Naive thymus-derived CD4-positive, alpha-beta T cell (primary cell): ENCODE measurements at regions not wholly inside any gene's neighbourhood (a gene's known extent, or its start where the extent isn't known, plus 50 kb on each side); places are given as distances from the start of the nearest gene placed in this dataset.
A peak's percentile ranks its signal among the peaks of the same experiment; 100 is the strongest.

Source experiments
- ATAC-seq: fragments of 150-1000 bp; cut with Tn5 transposase; 2 replicates; pipeline ENCODE4 v1.10.0; 2021; ENCODE audit warnings: mild to moderate bottlenecking, moderate library complexity
- CTCF ChIA-PET: fragments of 350-600 bp; sonication (Branson Sonifier 250); formaldehyde crosslinking; loops from one replicate; lab custom pipeline; 2021; ENCODE audit warnings: antibody characterized with exemption; lab: Charles Lee
- POLR2A ChIA-PET: fragments of 350-600 bp; sonication (Branson Sonifier 250); formaldehyde crosslinking; loops from one replicate; lab custom pipeline; 2021; ENCODE audit warnings: antibody characterized with exemption, inconsistent platforms; lab: Charles Lee
- DNase-seq, 9 donors: peaks; one replicate each; pipeline versions ENCODE4 v3.0.0 to v3.0.0-alpha.2; 2020 to 2022; ENCODE audit warnings: mixed read lengths in 1 of 9
- H3K27ac ChIP-seq: one replicate; pipeline ENCODE4 v1.7.0; 2013; ENCODE audit warnings: mild to moderate bottlenecking, low read depth, low read length, moderate library complexity
- H3K27me3 ChIP-seq, 2 donors: one replicate each; pipeline ENCODE4 v1.7.0; 2013; ENCODE audit warnings: low read length in 2 of 2, mild to moderate bottlenecking in 2 of 2, moderate library complexity in 2 of 2; ENCODE audit not compliant: control insufficient read depth in 2 of 2, insufficient read depth in 2 of 2
- H3K36me3 ChIP-seq, 3 experiments: 1 replicate in 2 of 3; 2 replicates in 1 of 3; pipeline ENCODE4 v1.7.0; 2013; ENCODE audit warnings: low read length in 3 of 3, mild to moderate bottlenecking in 3 of 3, moderate library complexity in 1 of 3; ENCODE audit not compliant: insufficient read depth in 3 of 3, control insufficient read depth in 2 of 3
- H3K4me1 ChIP-seq, 2 donors: one replicate each; pipeline ENCODE4 v1.7.0; 2013; ENCODE audit warnings: low read length in 2 of 2, mild to moderate bottlenecking in 2 of 2, moderate library complexity in 1 of 2; ENCODE audit not compliant: control insufficient read depth in 2 of 2, insufficient read depth in 2 of 2
- H3K4me3 ChIP-seq: 2 replicates; pipeline ENCODE4 v1.7.0; 2013; ENCODE audit warnings: mild to moderate bottlenecking, low read length
- H3K9me3 ChIP-seq, 3 experiments: 1 replicate in 2 of 3; 2 replicates in 1 of 3; pipeline ENCODE4 v1.7.0; 2013; ENCODE audit warnings: low read length in 3 of 3; ENCODE audit not compliant: control insufficient read depth in 2 of 3
- H3K27ac Mint-ChIP-seq, 9 donors: one replicate each; pipeline ENCODE4 v1.8.0; 2020 to 2022; ENCODE audit warnings: mixed read lengths in 9 of 9, mild to moderate bottlenecking in 8 of 9, moderate library complexity in 5 of 9, inconsistent platforms in 2 of 9
- H3K27me3 Mint-ChIP-seq, 5 donors: one replicate each; pipeline ENCODE4 v1.8.0; 2021 to 2022; ENCODE audit warnings: mixed read lengths in 5 of 5, mild to moderate bottlenecking in 1 of 5
- H3K36me3 Mint-ChIP-seq, 5 donors: one replicate each; pipeline ENCODE4 v1.8.0; 2020 to 2022; ENCODE audit warnings: mixed read lengths in 5 of 5, mild to moderate bottlenecking in 3 of 5, inconsistent platforms in 1 of 5
- H3K4me1 Mint-ChIP-seq, 7 donors: one replicate each; pipeline ENCODE4 v1.8.0; 2020 to 2022; ENCODE audit warnings: mixed read lengths in 7 of 7, mild to moderate bottlenecking in 3 of 7, inconsistent platforms in 1 of 7
- H3K4me3 Mint-ChIP-seq, 10 donors: one replicate each; pipeline ENCODE4 v1.8.0; 2020 to 2022; ENCODE audit warnings: mild to moderate bottlenecking in 10 of 10, mixed read lengths in 10 of 10, moderate library complexity in 6 of 10, inconsistent platforms in 2 of 10
- H3K9me3 Mint-ChIP-seq, 11 donors: one replicate each; pipeline ENCODE4 v1.8.0; 2020 to 2022; ENCODE audit warnings: mixed read lengths in 11 of 11, mild to moderate bottlenecking in 4 of 11, inconsistent platforms in 1 of 11, moderate library complexity in 1 of 11
- intact Hi-C, 2 donors: fragments of 100-400 bp; cut with micrococcal nuclease; formaldehyde crosslinking; loops; one replicate each; pipeline ENCODE4 v1.15.1; 2023

DNA sequence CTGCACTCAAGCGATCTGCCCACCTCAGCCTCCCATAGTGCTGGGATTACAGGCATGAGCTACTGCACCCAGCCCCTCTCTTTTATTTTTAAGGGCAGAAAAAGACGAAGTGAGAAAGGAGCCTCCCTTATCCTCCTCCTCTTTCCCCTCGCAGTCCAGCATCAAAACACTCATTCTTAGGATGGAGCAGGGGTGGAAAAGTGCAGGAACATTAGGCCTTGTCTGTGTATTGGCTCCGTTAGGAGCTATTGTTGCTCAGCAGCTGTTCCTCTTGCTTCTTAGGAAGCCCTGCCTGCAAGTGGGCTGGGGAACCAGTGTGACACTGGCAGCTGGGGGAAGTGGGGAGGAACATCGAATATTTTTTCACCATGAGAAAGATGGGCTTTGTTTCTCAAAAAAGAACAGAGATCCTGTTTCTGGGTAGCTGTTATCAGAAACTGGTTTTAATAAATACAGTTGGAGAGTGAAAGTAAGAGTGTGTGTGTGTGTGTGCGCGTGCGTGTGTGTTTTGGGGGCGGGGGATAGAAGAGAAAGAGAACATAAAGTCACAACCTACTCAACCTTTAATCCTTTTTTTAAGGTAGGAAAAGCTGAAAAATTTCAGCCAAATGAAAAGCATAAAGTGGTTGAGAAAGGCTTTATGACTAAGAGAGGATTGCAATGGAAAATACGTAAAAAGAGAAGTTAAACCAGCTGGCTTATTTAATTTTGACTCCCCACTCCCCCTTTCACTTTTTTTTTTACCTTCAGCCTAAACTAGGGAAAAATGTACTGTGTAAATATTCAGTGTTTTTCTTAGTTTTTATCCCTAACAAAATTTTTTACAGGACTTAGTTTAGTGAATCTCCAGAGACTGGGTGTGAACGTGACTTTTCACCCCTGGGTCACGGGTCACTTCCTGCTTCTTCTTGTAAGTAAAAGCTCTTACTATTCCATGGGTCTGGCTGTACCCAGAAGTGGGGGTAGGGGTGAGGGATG, 197.2 kb upstream of the PLEKHG7 start:
- peaks cover 0 to 11% (median 0%) of the 10 kb centered on the region in 11 donors for H3K9me3 Mint-ChIP-seq
- Histone ChIP-seq H3K4me3 (peak overlapping the region; percentile 48), H3K27me3 (no peaks in the 10 kb centered on the region), H3K36me3 (no peaks in the 10 kb centered on the region), H3K9me3 (no peaks in the 10 kb centered on the region), H3K4me1 (peaks cover 17 to 28% of the 10 kb centered on the region in 2 donors), H3K27ac (peak overlapping the region; percentile 73)
- no peaks in the 10 kb centered on the region for H3K27me3 Mint-ChIP-seq
- peak overlapping the region; percentile 89 to 99 (median 96) for H3K27ac Mint-ChIP-seq
- peaks cover 0 to 31% (median 4%) of the 10 kb centered on the region in 5 donors for H3K36me3 Mint-ChIP-seq
- CTCF ChIA-PET, result interaction anchor here (0.7 to 2.4 kb wide), 6 partner anchors 11 to 206 kb away, joined by 3 to 7 read pairs (median 4); no protein-coding TSS in a partner anchor
- DNase-seq (peak; percentile 11 to 71 (median 50)), ATAC-seq (peak; percentile 66)
- peak overlapping the region; percentile 80 to 93 (median 87) for H3K4me3 Mint-ChIP-seq
- peaks cover 15 to 48% (median 30%) of the 10 kb centered on the region in 7 donors for H3K4me1 Mint-ChIP-seq
- POLR2A ChIA-PET, result interaction anchor here (0.6 to 4.4 kb wide), 20 partner anchors 10 to 1124 kb away, joined by 3 to 71 read pairs (median 4); partner anchors contain the start of gene BTG1
- intact Hi-C loops, result loop anchor here (1.0 to 5.0 kb wide), 9 partner anchors 15 to 359 kb away; no protein-coding TSS in a partner anchor

DNA sequence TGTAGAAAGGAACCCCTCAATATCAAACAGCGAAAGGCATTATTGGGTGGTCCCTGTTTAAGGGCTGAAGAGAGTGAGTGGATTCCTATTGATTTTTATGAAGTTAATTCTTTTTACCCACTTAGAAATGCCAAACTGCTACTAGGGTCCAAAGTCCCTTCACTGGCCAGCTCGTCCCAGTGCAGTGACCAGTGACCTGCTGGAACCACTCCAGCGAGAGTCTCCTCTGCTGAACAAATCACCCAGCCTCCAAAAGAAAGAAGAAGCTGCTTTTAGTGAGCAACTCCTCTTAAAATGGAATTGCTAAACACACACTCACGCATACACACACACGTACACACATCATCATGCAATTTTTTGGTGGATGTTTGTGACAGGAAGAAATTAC, 198.2 kb upstream of the PLEKHG7 start:
- Mint-ChIP-seq H3K27me3 (no peaks in the 10 kb centered on the region), H3K4me1 (peaks cover 14 to 48% (median 30%) of the 10 kb centered on the region in 7 donors), H3K9me3 (peaks cover 0 to 3% (median 0%) of the 10 kb centered on the region in 11 donors), H3K36me3 (peaks cover 0 to 26% (median 0%) of the 10 kb centered on the region in 5 donors), H3K4me3 (peak overlapping the region in 2 of 10 donors; percentile 20 to 38), H3K27ac (peak overlapping the region in 5 of 9 donors; percentile 6 to 99 (median 60))
- CTCF ChIA-PET, result interaction anchor here (1.0 to 2.4 kb wide), 3 partner anchors 65 to 206 kb away, joined by 4 to 7 read pairs (median 5); no protein-coding TSS in a partner anchor
- no peaks in the 10 kb centered on the region for H3K36me3 ChIP-seq
- DNase-seq (no peak), ATAC-seq (peak; percentile 50)
- intact Hi-C loops, result loop anchor here (2.0 kb wide), 5 partner anchors 36 to 358 kb away; no protein-coding TSS in a partner anchor
- no peaks in the 10 kb centered on the region for H3K27me3 ChIP-seq
- no peaks in the 10 kb centered on the region for H3K9me3 ChIP-seq
- H3K4me3 ChIP-seq, result no peak overlapping the region
- peaks cover 17 to 28% of the 10 kb centered on the region in 2 donors for H3K4me1 ChIP-seq
- no peak overlapping the region for H3K27ac ChIP-seq
- POLR2A ChIA-PET, result interaction anchor here (0.6 to 4.4 kb wide), 8 partner anchors 9 to 360 kb away, joined by 3 to 71 read pairs (median 4); partner anchors contain the start of gene BTG1

DNA sequence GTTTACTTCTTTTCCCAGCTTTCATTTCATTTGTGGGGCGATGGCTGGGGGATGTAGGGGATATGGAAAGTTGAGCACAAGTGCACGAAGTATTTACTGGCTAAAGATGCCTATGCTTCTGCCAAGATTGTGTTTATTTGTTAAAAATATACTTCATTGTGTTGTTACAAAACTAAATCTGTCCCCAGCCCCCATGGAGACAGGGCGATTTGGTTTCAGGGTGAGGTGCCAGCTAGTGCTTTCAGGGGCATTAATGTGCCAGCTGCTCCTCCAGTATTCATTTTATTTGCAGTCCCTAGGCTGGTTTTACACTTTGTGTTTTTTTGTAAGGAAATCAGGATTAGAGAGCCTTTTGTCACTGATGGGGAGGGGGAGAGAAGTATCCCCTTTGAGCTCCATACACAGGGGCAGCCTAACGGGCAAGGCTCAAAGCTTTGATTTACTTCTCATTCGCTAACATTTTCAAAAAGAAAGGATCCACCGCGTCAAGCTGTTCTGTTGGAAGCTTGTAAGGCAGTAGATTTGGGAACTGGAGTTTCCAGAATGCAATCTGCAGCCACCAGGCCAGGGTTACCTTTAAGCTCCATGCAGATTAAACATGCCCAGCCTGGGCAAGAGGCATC, 198.7 kb upstream of the PLEKHG7 start:
- Mint-ChIP-seq H3K27ac (peak overlapping the region in 5 of 9 donors; percentile 6 to 99 (median 55)), H3K4me1 (peaks cover 14 to 48% (median 30%) of the 10 kb centered on the region in 7 donors), H3K27me3 (no peaks in the 10 kb centered on the region), H3K36me3 (peaks cover 0 to 23% (median 0%) of the 10 kb centered on the region in 5 donors), H3K9me3 (peaks cover 0 to 3% (median 0%) of the 10 kb centered on the region in 11 donors), H3K4me3 (peak overlapping the region in 3 of 10 donors; percentile 3 to 20 (median 4))
- intact Hi-C loops, result loop anchor here (2.0 kb wide), 5 partner anchors 37 to 357 kb away; no protein-coding TSS in a partner anchor
- CTCF ChIA-PET, result interaction anchor here (2.4 kb wide), 1 partner anchor 66 kb away, joined by 7 read pairs; no protein-coding TSS in a partner anchor
- Histone ChIP-seq H3K27ac (no peak overlapping the region), H3K4me3 (no peak overlapping the region), H3K36me3 (no peaks in the 10 kb centered on the region), H3K4me1 (peaks cover 17 to 28% of the 10 kb centered on the region in 2 donors), H3K27me3 (no peaks in the 10 kb centered on the region), H3K9me3 (no peaks in the 10 kb centered on the region)
- no peak for ATAC-seq
- DNase-seq, result no peak
- POLR2A ChIA-PET, result interaction anchor here (0.6 to 4.4 kb wide), 7 partner anchors 10 to 360 kb away, joined by 3 to 71 read pairs (median 3); partner anchors contain the start of gene BTG1

DNA sequence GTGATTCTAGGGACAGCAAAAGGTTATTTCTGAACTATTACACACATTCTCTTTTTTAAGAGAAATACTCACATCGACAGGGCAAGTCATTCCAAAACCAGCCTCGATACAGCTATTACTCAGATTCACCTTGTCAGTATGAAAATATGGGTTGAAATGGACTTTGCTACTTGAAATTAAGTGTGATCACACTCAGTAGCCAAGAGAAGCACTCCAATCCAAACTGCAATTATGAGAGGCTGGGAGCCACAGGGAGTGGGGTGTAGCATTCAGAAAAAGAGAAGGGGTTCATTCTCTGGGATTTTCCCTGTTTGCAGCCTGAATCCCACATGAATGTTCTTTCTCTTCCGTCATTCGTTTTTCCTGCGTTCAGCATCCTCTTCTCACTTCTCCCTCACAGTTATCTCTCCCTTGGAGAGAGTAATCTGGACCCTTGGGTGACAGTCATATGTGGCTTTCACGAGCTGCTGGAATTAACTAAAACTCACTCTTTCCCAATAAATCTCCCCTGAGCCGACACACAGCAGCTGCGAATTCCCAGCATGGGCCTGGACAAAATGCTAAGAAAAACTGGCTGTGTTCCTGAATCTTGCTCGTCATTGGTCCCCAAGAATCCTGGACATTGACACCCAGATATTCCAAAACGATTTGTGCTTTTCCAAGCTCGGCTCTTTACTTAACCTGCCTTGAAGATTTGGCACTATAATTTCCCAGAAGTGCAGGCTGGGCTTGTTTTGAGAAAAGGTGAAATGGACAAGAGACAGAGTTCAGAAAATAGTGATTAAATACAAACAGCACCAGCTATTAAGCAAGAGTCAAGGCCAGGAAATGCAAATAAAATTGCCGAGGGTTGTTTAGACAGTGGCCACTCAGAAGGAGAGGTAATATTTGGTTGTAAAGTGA, 199.5 kb upstream of the PLEKHG7 start:
- no peak overlapping the region for H3K27ac ChIP-seq
- H3K27me3 Mint-ChIP-seq, result no peaks in the 10 kb centered on the region

DNA sequence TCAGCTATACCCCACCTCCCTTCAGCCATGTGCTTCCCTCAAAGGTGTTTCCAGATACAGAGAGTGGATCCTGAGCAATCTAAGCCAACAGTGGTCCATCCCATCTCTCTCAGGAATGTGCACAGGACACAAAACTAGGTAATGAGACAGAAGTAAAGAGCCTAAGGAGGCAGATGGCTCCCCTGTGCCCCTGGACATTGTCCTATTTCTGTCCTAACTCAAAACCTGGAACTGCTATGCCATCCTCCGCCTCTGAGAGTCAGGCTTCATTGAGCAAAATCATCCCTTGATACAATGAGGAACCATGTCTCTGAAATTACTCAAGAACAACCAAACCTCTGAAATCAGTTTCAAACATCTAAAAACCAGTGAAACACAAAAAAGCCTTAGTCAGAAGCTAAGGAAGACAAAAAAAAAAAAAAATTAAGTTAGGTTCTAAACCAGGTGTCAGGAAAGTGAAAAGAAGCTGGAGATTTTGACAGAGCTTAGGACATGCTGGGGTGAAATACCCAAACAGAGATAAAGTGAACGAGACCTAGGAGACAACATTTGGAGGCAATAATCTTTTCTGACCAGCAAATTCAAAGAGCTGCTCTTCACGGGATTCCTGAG, 200.3 kb upstream of the PLEKHG7 start:
- Mint-ChIP-seq H3K27ac (peak overlapping the region in 5 of 9 donors; percentile 31 to 99 (median 64)), H3K36me3 (peaks cover 0 to 17% (median 0%) of the 10 kb centered on the region in 5 donors), H3K9me3 (peaks cover 0 to 3% (median 0%) of the 10 kb centered on the region in 11 donors), H3K27me3 (no peaks in the 10 kb centered on the region), H3K4me3 (peak overlapping the region in 1 of 10 donors; percentile 56), H3K4me1 (peaks cover 14 to 48% (median 30%) of the 10 kb centered on the region in 7 donors)
- DNase-seq (peak in 1 of 9 donors; percentile 23), ATAC-seq (peak; percentile 62)
- Histone ChIP-seq H3K4me1 (peaks cover 17 to 28% of the 10 kb centered on the region in 2 donors), H3K27ac (no peak overlapping the region), H3K27me3 (no peaks in the 10 kb centered on the region), H3K9me3 (no peaks in the 10 kb centered on the region), H3K36me3 (no peaks in the 10 kb centered on the region), H3K4me3 (no peak overlapping the region)
- ChIA-PET CTCF (no interaction called here), POLR2A (interaction anchor here (0.8 to 1.5 kb wide), 4 partner anchors 12 to 357 kb away, joined by 3 read pairs; partner anchors contain the start of gene BTG1)
- intact Hi-C loops, result loop anchor here in 1 of 2 donors (1.0 kb wide), 1 partner anchor 68 kb away; no protein-coding TSS in a partner anchor

More for the DNA sequence above, 199.5 kb upstream of the PLEKHG7 start:
- Histone ChIP-seq H3K4me1 (peaks cover 17 to 28% of the 10 kb centered on the region in 2 donors), H3K4me3 (no peak overlapping the region), H3K36me3 (no peaks in the 10 kb centered on the region), H3K27me3 (no peaks in the 10 kb centered on the region), H3K9me3 (no peaks in the 10 kb centered on the region)
- peak overlapping the region in 5 of 9 donors; percentile 6 to 99 (median 63) for H3K27ac Mint-ChIP-seq
- ATAC-seq, result no peak
- H3K36me3 Mint-ChIP-seq, result peaks cover 0 to 23% (median 0%) of the 10 kb centered on the region in 5 donors
- CTCF ChIA-PET, result no interaction called here
- no peak for DNase-seq
- POLR2A ChIA-PET, result interaction anchor here (0.8 to 1.5 kb wide), 7 partner anchors 13 to 358 kb away, joined by 3 read pairs; partner anchors contain the start of gene BTG1
- H3K4me1 Mint-ChIP-seq, result peaks cover 14 to 48% (median 30%) of the 10 kb centered on the region in 7 donors
- peak overlapping the region in 1 of 10 donors; percentile 56 for H3K4me3 Mint-ChIP-seq
- intact Hi-C loops, result no loop called here
- H3K9me3 Mint-ChIP-seq, result peaks cover 0 to 3% (median 0%) of the 10 kb centered on the region in 11 donors
